Caco-2 (cell line): ENCODE measurements at regions not wholly inside any gene's neighbourhood (a gene's known extent, or its start where the extent isn't known, plus 50 kb on each side); places are given as distances from the start of the nearest gene placed in this dataset.

Experiments
- BruUV-seq: library from RNA; stranded (reverse); fragments of 400-500 nt; replicated peaks from 2 replicates; lab custom pipeline; 2021; lab: Mats Ljungman, UMichigan
- CTCF ChIA-PET: fragments of 300-600 bp; sonication (Branson Sonifier 250); formaldehyde crosslinking; loops from one replicate; lab custom pipeline; 2022; ENCODE audit warnings: antibody characterized with exemption; lab: Charles Lee
- POLR2A ChIA-PET: fragments of 300-600 bp; sonication (Branson Sonifier 250); formaldehyde crosslinking; loops from one replicate; lab custom pipeline; 2022; ENCODE audit warnings: antibody characterized with exemption; lab: Charles Lee
- DNase-seq, 2 experiments: peaks; one replicate each; pipeline versions ENCODE4 v3.0.0 to v3.0.0-alpha.2; 2020 to 2022
- H3K27me3 ChIP-seq: replicated peaks from 2 replicates; pipeline ENCODE4 v1.6.0; 2011; ENCODE audit warnings: low read length; ENCODE audit not compliant: control insufficient read depth, insufficient read depth
- H3K36me3 ChIP-seq: 2 replicates; pipeline ENCODE4 v1.5.1; 2011; ENCODE audit warnings: low read length; ENCODE audit not compliant: control insufficient read depth, insufficient read depth
- H3K4me1 ChIP-seq: fragments of 250-450 bp; sonication (Bioruptor Pico); 2 replicates; pipeline ENCODE4 v1.5.1; 2020; ENCODE audit warnings: mild to moderate bottlenecking
- H3K4me3 ChIP-seq: 2 replicates; pipeline ENCODE4 v1.5.1; 2011; ENCODE audit warnings: low read depth, mild to moderate bottlenecking, control low read depth, low read length
- H3K9me3 ChIP-seq: fragments of 250-450 bp; sonication (Bioruptor Pico); 2 replicates; pipeline ENCODE4 v1.5.1; 2020; ENCODE audit warnings: mild to moderate bottlenecking, moderate library complexity
- H3K27ac Mint-ChIP-seq: one replicate; pipeline ENCODE4 v1.8.0; 2022; ENCODE audit warnings: mixed read lengths; ENCODE audit not compliant: unreplicated experiment
- H3K27me3 Mint-ChIP-seq: one replicate; pipeline ENCODE4 v1.8.0; 2022; ENCODE audit warnings: mixed read lengths; ENCODE audit not compliant: insufficient read depth, unreplicated experiment
- H3K36me3 Mint-ChIP-seq: one replicate; pipeline ENCODE4 v1.8.0; 2022; ENCODE audit warnings: mild to moderate bottlenecking, mixed read lengths; ENCODE audit not compliant: insufficient read depth, unreplicated experiment
- H3K4me1 Mint-ChIP-seq: one replicate; pipeline ENCODE4 v1.8.0; 2022; ENCODE audit warnings: low read depth, mixed read lengths; ENCODE audit not compliant: unreplicated experiment
- H3K4me3 Mint-ChIP-seq: one replicate; pipeline ENCODE4 v1.8.0; 2022; ENCODE audit warnings: mild to moderate bottlenecking, moderate library complexity, mixed read lengths; ENCODE audit not compliant: unreplicated experiment
- H3K9me3 Mint-ChIP-seq: one replicate; pipeline ENCODE4 v1.8.0; 2022; ENCODE audit warnings: mixed read lengths; ENCODE audit not compliant: unreplicated experiment
- CTCF ChIP-seq, 2 experiments: fragments of 200-600 bp in 1 of 2; IDR thresholded peaks; 1 replicate in 1 of 2; 2 replicates in 1 of 2; pipeline versions ENCODE4 v1.5.1 to v1.8.0; 2011 to 2022; ENCODE audit warnings: antibody characterized with exemption in 1 of 2, control low read depth in 1 of 2, inconsistent platforms in 1 of 2, low read depth in 1 of 2, low read length in 1 of 2, mild to moderate bottlenecking in 1 of 2, moderate library complexity in 1 of 2; ENCODE audit not compliant: insufficient read depth in 1 of 2, severe bottlenecking in 1 of 2, unreplicated experiment in 1 of 2
- intact Hi-C: fragments of 100-400 bp; cut with micrococcal nuclease; formaldehyde crosslinking; loops from one replicate; pipeline ENCODE4 v1.10.0; 2022; ENCODE audit not compliant: unreplicated experiment

- H3K27me3 ChIP-seq = peaks cover 1% of the 10 kb centered on the region; the same call in 1 of the 2 replicates
- POLR2A ChIA-PET = no interaction called here
Measured at GRCh38 chr7:32335107-32335506, 155.1 kb downstream of the LSM5 start.

GRCh38 chr7:32330602-32331001, 159.6 kb downstream of the LSM5 start:
- intact Hi-C loops = no loop called here
- POLR2A ChIA-PET = no interaction called here
- no peak for TF ChIP-seq CTCF (IDR thresholded peaks at IDR 0.05; ENCODE audit: insufficient read depth in 1 of 2, low read depth in 1 of 2, low read length in 1 of 2, severe bottlenecking in 1 of 2, unreplicated experiment in 1 of 2)
- DNase-seq = no peak
- no peaks in the 10 kb centered on the region for H3K36me3 ChIP-seq
- no TSS peak for BruUV-seq
- CTCF ChIA-PET = no interaction called here
- no peak overlapping the region for H3K4me3 ChIP-seq
- Mint-ChIP-seq H3K27ac (no peak overlapping the region), H3K4me3 (no peak overlapping the region), H3K27me3 (peaks cover 3% of the 10 kb centered on the region), H3K36me3 (no peaks in the 10 kb centered on the region), H3K9me3 (no peaks in the 10 kb centered on the region), H3K4me1 (no peaks in the 10 kb centered on the region)
- no peaks in the 10 kb centered on the region; the same call in 1 of the 2 replicates for H3K9me3 ChIP-seq
- H3K27me3 ChIP-seq = no peaks in the 10 kb centered on the region
- no peaks in the 10 kb centered on the region for H3K4me1 ChIP-seq

More at GRCh38 chr7:32335107-32335506, 155.1 kb downstream of the LSM5 start:
- no peaks in the 10 kb centered on the region for H3K9me3 Mint-ChIP-seq
- no peak overlapping the region for H3K4me3 Mint-ChIP-seq
- TF ChIP-seq CTCF (IDR thresholded peaks at IDR 0.05; ENCODE audit: insufficient read depth in 1 of 2, low read depth in 1 of 2, low read length in 1 of 2, severe bottlenecking in 1 of 2, unreplicated experiment in 1 of 2) = no peak
- no peak overlapping the region for H3K27ac Mint-ChIP-seq
- H3K4me1 Mint-ChIP-seq = no peaks in the 10 kb centered on the region
- no peak for DNase-seq
- no peak overlapping the region for H3K4me3 ChIP-seq
- no peaks in the 10 kb centered on the region for H3K36me3 ChIP-seq
- H3K9me3 ChIP-seq = no peaks in the 10 kb centered on the region; the same call in 1 of the 2 replicates
- H3K4me1 ChIP-seq = no peaks in the 10 kb centered on the region
- CTCF ChIA-PET = no interaction called here
- no TSS peak for BruUV-seq
- no peaks in the 10 kb centered on the region for H3K36me3 Mint-ChIP-seq
- intact Hi-C loops = no loop called here
- H3K27me3 Mint-ChIP-seq = peaks cover 18% of the 10 kb centered on the region

- no peaks in the 10 kb centered on the region for H3K4me1 ChIP-seq
- H3K27me3 Mint-ChIP-seq = peaks cover 3% of the 10 kb centered on the region
- no peaks in the 10 kb centered on the region for H3K36me3 Mint-ChIP-seq
- H3K9me3 ChIP-seq = no peaks in the 10 kb centered on the region
- no peaks in the 10 kb centered on the region for H3K9me3 Mint-ChIP-seq
- CTCF ChIA-PET = no interaction called here
- no peaks in the 10 kb centered on the region for H3K4me1 Mint-ChIP-seq
- intact Hi-C loops = no loop called here
- POLR2A ChIA-PET = no interaction called here
- H3K27me3 ChIP-seq = no peaks in the 10 kb centered on the region
- no peaks in the 10 kb centered on the region for H3K36me3 ChIP-seq
- DNase-seq = no peak
- no peak overlapping the region for H3K4me3 ChIP-seq
- H3K4me3 Mint-ChIP-seq = no peak overlapping the region
- no TSS peak for BruUV-seq
- H3K27ac Mint-ChIP-seq = no peak overlapping the region
- TF ChIP-seq CTCF (IDR thresholded peaks at IDR 0.05; ENCODE audit: insufficient read depth in 1 of 2, low read depth in 1 of 2, low read length in 1 of 2, severe bottlenecking in 1 of 2, unreplicated experiment in 1 of 2) = no peak
Measured at GRCh38 chr7:32326078-32326477, 164.1 kb downstream of the LSM5 start.
